PC-9 (cell line): ENCODE measurements at regions not wholly inside any gene's neighbourhood (a gene's known extent, or its start where the extent isn't known, plus 50 kb on each side); places are given as distances from the start of the nearest gene placed in this dataset.

Experiments
- EZH2 ChIP-seq: fragments of 200-600 bp; sonication (generic); IDR thresholded peaks from 2 replicates; pipeline ENCODE4 v1.8.0; 2017; ENCODE audit warnings: antibody characterized with exemption, low read depth
- TF ChIP-seq, protein P1 (sequence below): fragments of 200-600 bp; sonication (generic); conservative IDR thresholded peaks from 2 replicates; pipeline ENCODE4 v1.6.1; 2017; ENCODE audit warnings: mixed run types, antibody characterized with exemption, mild to moderate bottlenecking, moderate library complexity

DNA sequence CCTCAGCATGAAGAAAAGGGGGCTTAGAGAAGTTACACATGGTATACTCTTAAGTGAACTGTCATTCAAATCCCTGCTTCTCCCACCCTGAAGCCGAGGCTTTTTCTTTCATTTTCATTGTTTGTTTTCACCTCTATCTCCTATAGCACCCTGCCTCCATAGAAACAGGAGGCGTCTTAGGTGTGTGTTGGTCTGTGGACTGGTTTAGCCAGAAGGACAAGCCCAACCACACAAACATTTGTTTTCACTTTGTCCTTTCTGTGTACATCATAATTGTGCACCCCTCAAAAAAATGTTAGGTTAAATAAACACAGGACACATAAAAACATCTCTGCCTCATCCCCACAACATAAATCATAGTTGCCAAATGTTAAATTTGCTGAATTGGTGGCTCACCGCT lies 73.3 kb upstream of the UBE2E2 start:
- TF ChIP-seq, protein P1, sequence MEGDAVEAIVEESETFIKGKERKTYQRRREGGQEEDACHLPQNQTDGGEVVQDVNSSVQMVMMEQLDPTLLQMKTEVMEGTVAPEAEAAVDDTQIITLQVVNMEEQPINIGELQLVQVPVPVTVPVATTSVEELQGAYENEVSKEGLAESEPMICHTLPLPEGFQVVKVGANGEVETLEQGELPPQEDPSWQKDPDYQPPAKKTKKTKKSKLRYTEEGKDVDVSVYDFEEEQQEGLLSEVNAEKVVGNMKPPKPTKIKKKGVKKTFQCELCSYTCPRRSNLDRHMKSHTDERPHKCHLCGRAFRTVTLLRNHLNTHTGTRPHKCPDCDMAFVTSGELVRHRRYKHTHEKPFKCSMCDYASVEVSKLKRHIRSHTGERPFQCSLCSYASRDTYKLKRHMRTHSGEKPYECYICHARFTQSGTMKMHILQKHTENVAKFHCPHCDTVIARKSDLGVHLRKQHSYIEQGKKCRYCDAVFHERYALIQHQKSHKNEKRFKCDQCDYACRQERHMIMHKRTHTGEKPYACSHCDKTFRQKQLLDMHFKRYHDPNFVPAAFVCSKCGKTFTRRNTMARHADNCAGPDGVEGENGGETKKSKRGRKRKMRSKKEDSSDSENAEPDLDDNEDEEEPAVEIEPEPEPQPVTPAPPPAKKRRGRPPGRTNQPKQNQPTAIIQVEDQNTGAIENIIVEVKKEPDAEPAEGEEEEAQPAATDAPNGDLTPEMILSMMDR = no peak
- TF ChIP-seq EZH2 = no peak
